GM12873 (cell line): ENCODE measurements at regions not wholly inside any gene's neighbourhood (a gene's known extent, or its start where the extent isn't known, plus 50 kb on each side); places are given as distances from the start of the nearest gene placed in this dataset.

Source experiments
- CTCF ChIP-seq: IDR thresholded peaks from 2 replicates; pipeline ENCODE4 v1.5.1; 2012; ENCODE audit warnings: low read depth, mild to moderate bottlenecking, moderate library complexity, low read length, control low read depth; ENCODE audit not compliant: insufficient read depth; ENCODE audit errors: missing control alignments

- TF ChIP-seq CTCF: no peak
These were observed 91.7 kb downstream of the INHBB start for GRCh38 chr2:120437604-120438000.

- no peak for TF ChIP-seq CTCF
These were observed 92.5 kb downstream of the INHBB start for GRCh38 chr2:120438301-120439066.

GRCh38 chr2:120439067-120439368 lies 93.1 kb downstream of the INHBB start:
- TF ChIP-seq CTCF: no peak

DNA sequence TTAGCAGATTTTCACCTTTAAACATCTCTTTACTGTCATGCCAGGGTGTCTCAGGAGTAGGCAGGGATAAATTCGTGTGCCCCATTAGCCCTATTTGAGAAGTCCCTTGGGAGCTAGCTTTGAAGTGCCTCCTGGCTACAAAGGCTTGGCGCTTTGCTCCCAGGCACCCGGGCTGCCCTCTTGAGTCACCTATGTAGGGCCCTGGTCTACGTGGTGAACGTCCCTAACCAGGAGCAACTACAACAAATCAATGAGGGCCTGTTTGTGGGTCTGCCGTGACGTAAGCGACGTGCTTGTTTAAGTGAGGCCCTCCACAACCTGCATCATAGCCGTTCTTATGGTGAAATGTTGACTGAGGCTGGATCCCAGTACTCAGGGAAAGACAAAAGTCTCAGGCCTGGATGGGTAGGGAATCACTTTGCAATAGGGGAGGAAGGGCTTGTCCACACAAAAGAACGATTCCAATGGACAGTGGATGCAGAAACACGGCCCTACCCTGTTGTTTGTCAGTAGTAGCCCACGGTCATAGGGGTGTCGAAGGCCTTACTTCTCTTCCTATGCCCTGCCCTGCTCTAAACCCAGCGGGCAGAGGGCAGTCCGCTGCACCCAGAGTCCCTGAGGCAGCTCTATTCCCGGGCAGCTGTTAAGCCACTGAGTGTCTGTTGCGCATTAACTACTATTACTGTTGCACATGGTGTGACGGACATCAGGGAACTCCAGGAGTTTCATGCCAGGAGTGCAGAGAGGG lies 93.9 kb downstream of the INHBB start:
- no peak for TF ChIP-seq CTCF

- no peak for TF ChIP-seq CTCF
These were observed 94.8 kb downstream of the INHBB start for GRCh38 chr2:120440521-120441350.

DNA sequence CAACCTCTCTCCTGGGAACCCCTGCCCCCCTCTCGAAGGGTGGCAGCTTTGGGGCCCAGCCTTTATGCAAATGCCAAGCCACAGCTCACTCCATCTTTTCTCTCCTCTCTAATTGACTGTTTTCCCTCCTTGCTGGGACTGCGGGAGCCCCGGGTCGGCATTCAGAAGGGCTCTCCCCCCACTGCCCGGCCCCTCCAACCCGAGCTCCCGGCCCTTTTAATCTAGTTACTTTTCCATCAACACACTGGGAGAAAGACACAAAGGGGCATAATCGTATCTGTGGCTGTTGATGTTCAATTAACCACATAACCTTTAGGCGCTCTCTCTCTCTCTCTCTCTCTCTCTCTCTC lies 95.4 kb downstream of the INHBB start:
- TF ChIP-seq CTCF: no peak
